ENCODE measurements at regions not wholly inside any gene's neighbourhood (a gene's known extent, or its start where the extent isn't known, plus 50 kb on each side); places are given as distances from the start of the nearest gene placed in this dataset.

DNA sequence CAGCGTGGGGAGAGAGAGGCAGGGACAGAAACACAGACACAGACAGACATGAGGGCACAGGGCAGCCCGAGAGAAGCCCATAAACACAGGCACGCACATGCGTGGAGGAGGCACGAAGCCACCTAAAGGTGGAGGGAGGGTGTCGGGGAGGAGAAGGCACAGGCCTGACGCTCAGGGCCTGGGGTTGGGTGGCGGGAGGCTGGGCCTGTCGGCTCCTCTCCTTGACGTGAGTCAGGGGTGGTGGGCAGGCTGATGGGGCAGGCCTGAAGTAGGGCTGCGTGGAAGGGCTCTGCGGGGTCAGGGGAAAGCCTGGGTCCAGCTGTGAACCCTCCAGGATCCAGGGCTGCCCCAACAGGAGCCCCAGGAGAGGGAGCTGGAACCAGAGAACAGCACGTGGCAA lies 74.2 kb downstream of the EPHB3 start:
- DNase-seq = peak; percentile 26
- Histone ChIP-seq H3K9me3 (no peaks in the 10 kb centered on the region), H3K36me3 (no peaks in the 10 kb centered on the region), H3K4me1 (peaks cover 36% of the 10 kb centered on the region), H3K4me3 (ENCODE audit: low read depth, low read length) (no peak overlapping the region), H3K27me3 (no peaks in the 10 kb centered on the region)
- TF ChIP-seq, protein P1, sequence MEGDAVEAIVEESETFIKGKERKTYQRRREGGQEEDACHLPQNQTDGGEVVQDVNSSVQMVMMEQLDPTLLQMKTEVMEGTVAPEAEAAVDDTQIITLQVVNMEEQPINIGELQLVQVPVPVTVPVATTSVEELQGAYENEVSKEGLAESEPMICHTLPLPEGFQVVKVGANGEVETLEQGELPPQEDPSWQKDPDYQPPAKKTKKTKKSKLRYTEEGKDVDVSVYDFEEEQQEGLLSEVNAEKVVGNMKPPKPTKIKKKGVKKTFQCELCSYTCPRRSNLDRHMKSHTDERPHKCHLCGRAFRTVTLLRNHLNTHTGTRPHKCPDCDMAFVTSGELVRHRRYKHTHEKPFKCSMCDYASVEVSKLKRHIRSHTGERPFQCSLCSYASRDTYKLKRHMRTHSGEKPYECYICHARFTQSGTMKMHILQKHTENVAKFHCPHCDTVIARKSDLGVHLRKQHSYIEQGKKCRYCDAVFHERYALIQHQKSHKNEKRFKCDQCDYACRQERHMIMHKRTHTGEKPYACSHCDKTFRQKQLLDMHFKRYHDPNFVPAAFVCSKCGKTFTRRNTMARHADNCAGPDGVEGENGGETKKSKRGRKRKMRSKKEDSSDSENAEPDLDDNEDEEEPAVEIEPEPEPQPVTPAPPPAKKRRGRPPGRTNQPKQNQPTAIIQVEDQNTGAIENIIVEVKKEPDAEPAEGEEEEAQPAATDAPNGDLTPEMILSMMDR (IDR thresholded peaks at IDR 0.05; ENCODE audit: low read depth, low read length) = no peak

DNA sequence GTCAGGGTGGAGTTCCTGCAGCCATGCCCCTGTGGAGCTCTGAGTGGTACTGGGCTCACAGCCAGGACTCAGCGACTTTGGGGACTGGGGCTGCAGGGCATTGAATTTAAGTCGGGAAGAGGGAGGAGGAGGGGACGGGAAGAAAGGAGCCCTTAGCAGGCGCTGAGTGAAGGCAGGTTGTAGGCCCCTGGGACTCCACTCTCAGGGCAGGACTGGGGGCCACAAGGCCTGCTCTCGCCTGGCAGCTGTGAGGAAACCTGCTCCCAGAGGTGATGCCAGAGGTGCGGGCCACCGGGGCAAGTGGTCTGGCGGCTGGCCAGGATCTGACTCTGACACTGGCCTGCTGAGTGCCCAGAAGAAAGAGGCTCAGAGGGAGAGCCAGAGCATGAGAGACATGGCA lies 73.5 kb downstream of the EPHB3 start:
- TF ChIP-seq, protein P1 (IDR thresholded peaks at IDR 0.05; ENCODE audit: low read depth, low read length) = no peak
- DNase-seq = peak; percentile 69
- peaks cover 36% of the 10 kb centered on the region for H3K4me1 ChIP-seq
- no peaks in the 10 kb centered on the region for H3K9me3 ChIP-seq
- no peak overlapping the region for H3K4me3 ChIP-seq (ENCODE audit: low read depth, low read length)
- no peaks in the 10 kb centered on the region for H3K27me3 ChIP-seq
- no peaks in the 10 kb centered on the region for H3K36me3 ChIP-seq

DNA sequence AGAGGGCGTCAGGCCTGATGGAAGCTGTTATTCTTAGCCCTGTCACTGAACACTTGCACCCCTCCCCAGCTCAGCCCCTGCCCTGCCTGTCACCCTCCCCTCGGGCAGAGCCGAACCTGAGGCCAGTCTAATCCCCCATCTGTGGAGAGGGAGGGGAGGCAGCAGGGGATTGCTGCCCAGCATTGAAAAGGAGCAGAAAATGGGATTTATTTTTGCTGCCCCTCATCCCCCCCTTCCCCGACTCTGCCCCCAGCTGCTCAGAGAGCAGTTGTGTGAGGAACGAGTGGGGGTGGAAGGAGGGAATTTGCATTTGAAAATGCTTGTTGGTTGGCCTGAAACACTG lies 71.6 kb downstream of the EPHB3 start:
- TF ChIP-seq, protein P1 (IDR thresholded peaks at IDR 0.05; ENCODE audit: low read depth, low read length) = no peak
- H3K4me1 ChIP-seq = peaks cover 31% of the 10 kb centered on the region

DNA sequence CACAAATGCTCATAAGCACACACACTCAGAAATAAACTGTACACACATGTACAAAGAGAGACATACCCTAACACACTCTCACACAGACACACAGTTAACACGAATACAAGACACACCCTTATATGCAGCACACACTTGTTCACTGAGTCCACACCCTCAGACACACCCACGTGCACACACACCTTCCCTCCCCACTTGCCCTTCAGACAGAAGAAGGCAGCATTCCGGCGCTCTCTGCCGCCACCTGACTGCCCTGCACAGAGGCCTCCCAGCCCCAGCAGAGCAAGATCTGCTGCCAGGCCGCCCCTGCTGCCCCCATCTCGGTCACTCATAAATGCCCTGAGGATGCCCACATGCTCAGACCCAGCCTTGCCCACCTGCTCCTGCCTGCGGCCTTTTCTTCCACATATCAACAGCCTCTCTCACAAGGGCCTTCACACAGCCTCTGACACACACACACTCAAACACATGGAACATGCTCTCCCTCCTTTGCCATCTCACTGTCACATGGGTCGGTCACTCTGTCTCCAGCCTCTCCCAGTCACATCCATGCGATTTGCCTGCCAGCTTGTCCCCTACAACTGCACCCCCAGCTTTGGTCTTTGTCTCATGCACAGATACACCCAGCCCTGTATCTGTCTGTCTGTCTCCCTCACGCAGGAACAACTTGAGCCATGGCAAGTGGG lies 71.1 kb downstream of the EPHB3 start:
- Histone ChIP-seq H3K9me3 (no peaks in the 10 kb centered on the region), H3K4me3 (ENCODE audit: low read depth, low read length) (no peak overlapping the region), H3K4me1 (peaks cover 31% of the 10 kb centered on the region), H3K36me3 (no peaks in the 10 kb centered on the region), H3K27me3 (no peaks in the 10 kb centered on the region)
- TF ChIP-seq, protein P1 (IDR thresholded peaks at IDR 0.05; ENCODE audit: low read depth, low read length) = no peak
- DNase-seq = no peak

More for the DNA sequence above, 71.6 kb downstream of the EPHB3 start:
- Histone ChIP-seq H3K27me3 (no peaks in the 10 kb centered on the region), H3K9me3 (no peaks in the 10 kb centered on the region), H3K4me3 (ENCODE audit: low read depth, low read length) (no peak overlapping the region), H3K36me3 (no peaks in the 10 kb centered on the region)
- DNase-seq = no peak

Data from BE2C (cell line).